Caki2 (cell line): ENCODE measurements at regions not wholly inside any gene's neighbourhood (a gene's known extent, or its start where the extent isn't known, plus 50 kb on each side); places are given as distances from the start of the nearest gene placed in this dataset.

Experiments
- DNase-seq: peaks from one replicate; pipeline ENCODE4 v3.0.0-alpha.2; 2015; ENCODE audit warnings: low read depth
- in situ Hi-C: cut with HindIII; loops from 2 replicates; pipeline ENCODE4 v1.10.0; 2016; ENCODE audit warnings: low sequenced_read_pairs, low pct_unique_long_range_greater_than_20kb, mixed read lengths

GRCh38 chr5:174222891-174223290, 177.4 kb downstream of the NSG2 start:
- in situ Hi-C loops, result no loop called here
- DNase-seq, result no peak

- in situ Hi-C loops, result no loop called here
- no peak for DNase-seq
These were observed 177.8 kb downstream of the NSG2 start for GRCh38 chr5:174223355-174223754.

GRCh38 chr5:174229068-174229467, 183.6 kb downstream of the NSG2 start:
- in situ Hi-C loops, result no loop called here
- no peak for DNase-seq

- in situ Hi-C loops, result no loop called here
- DNase-seq, result peak; percentile 18
These were observed 184.2 kb downstream of the NSG2 start for GRCh38 chr5:174229514-174230370.

- no peak for DNase-seq
- in situ Hi-C loops, result no loop called here
These were observed 186.5 kb downstream of the NSG2 start for GRCh38 chr5:174231956-174232487.

GRCh38 chr5:174234388-174234787, 188.9 kb downstream of the NSG2 start:
- in situ Hi-C loops, result no loop called here

GRCh38 chr5:174235221-174236011, 189.9 kb downstream of the NSG2 start:
- DNase-seq, result no peak
- in situ Hi-C loops, result no loop called here

More at GRCh38 chr5:174234388-174234787, 188.9 kb downstream of the NSG2 start:
- no peak for DNase-seq

- in situ Hi-C loops, result no loop called here
These were observed 190.6 kb downstream of the NSG2 start for GRCh38 chr5:174236070-174236469.

GRCh38 chr5:174239718-174240117, 194.2 kb downstream of the NSG2 start:
- no peak for DNase-seq
- in situ Hi-C loops, result no loop called here

More at GRCh38 chr5:174236070-174236469, 190.6 kb downstream of the NSG2 start:
- DNase-seq, result no peak

GRCh38 chr5:174242573-174242972, 197.1 kb downstream of the NSG2 start:
- DNase-seq, result no peak
- in situ Hi-C loops, result no loop called here

- no peak for DNase-seq
- in situ Hi-C loops, result no loop called here
These were observed 198.4 kb downstream of the NSG2 start for GRCh38 chr5:174243904-174244303.

- in situ Hi-C loops, result no loop called here
- DNase-seq, result no peak
These were observed 200.1 kb downstream of the NSG2 start for GRCh38 chr5:174245516-174246075.

GRCh38 chr5:174246743-174247142, 201.2 kb downstream of the NSG2 start:
- in situ Hi-C loops, result no loop called here
- no peak for DNase-seq

GRCh38 chr5:174247301-174247700, 201.8 kb downstream of the NSG2 start:
- DNase-seq, result no peak
- in situ Hi-C loops, result no loop called here

- DNase-seq, result no peak
- in situ Hi-C loops, result no loop called here
These were observed 205.9 kb downstream of the NSG2 start for GRCh38 chr5:174251305-174252000.

- no peak for DNase-seq
These were observed 206.6 kb downstream of the NSG2 start for GRCh38 chr5:174252121-174252520.

GRCh38 chr5:174259696-174260420, 214.4 kb downstream of the NSG2 start:
- DNase-seq, result no peak
- in situ Hi-C loops, result no loop called here

More at GRCh38 chr5:174252121-174252520, 206.6 kb downstream of the NSG2 start:
- in situ Hi-C loops, result no loop called here

- in situ Hi-C loops, result no loop called here
- DNase-seq, result no peak
These were observed 225.8 kb downstream of the NSG2 start for GRCh38 chr5:174271316-174271715.
